Esophagus muscularis mucosa (tissue), 4 donors: ENCODE measurements at regions not wholly inside any gene's neighbourhood (a gene's known extent, or its start where the extent isn't known, plus 50 kb on each side); places are given as distances from the start of the nearest gene placed in this dataset.
"Not testable (repeated sequence)": the region's sequence is repeated elsewhere in the genome, so short reads cannot be mapped to it uniquely, and the experiment has no call there.

Experiments
- CTCF ChIP-seq, 3 experiments: fragments of 200-600 bp in 2 of 3; fragments of 450-650 bp in 1 of 3; sonication (generic) in 2 of 3; IDR thresholded peaks; one replicate each; pipeline ENCODE4 v1.5.1; 2017 to 2019; ENCODE audit warnings: antibody characterized with exemption in 3 of 3, mild to moderate bottlenecking in 2 of 3, moderate library complexity in 1 of 3
- EP300 ChIP-seq: sonication (generic); formaldehyde crosslinking; IDR thresholded peaks from one replicate; pipeline ENCODE4 v1.6.1; 2017; ENCODE audit warnings: antibody characterized with exemption
- POLR2A ChIP-seq: fragments of 450-650 bp; IDR thresholded peaks from one replicate; pipeline ENCODE4 v1.6.1; 2017; ENCODE audit warnings: antibody characterized with exemption, moderate library complexity, mild to moderate bottlenecking, low read depth
- POLR2AphosphoS5 ChIP-seq, 2 donors: sonication (generic); formaldehyde crosslinking; IDR thresholded peaks; one replicate each; pipeline ENCODE4 v1.6.1; 2017; ENCODE audit warnings: antibody characterized with exemption in 2 of 2

- not testable (repeated sequence) for TF ChIP-seq CTCF (IDR thresholded peaks at IDR 0.05); POLR2A; POLR2AphosphoS5 (IDR thresholded peaks at IDR 0.05); EP300
These were observed 165.2 kb downstream of the POTEH start for GRCh38 chr22:15854978-15855377.
